Cardiac fibroblast (primary cell): ENCODE measurements at regions not wholly inside any gene's neighbourhood (a gene's known extent, or its start where the extent isn't known, plus 50 kb on each side); places are given as distances from the start of the nearest gene placed in this dataset.

Source experiments
- DNase-seq, 2 donors: peaks; one replicate each; pipeline versions ENCODE4 v3.0.0 to v3.0.0-alpha.2; 2010; ENCODE audit warnings: low read depth in 2 of 2
- H3K4me3 ChIP-seq, 2 donors: replicated peaks in 1 of 2; 1 replicate in 1 of 2; 2 replicates in 1 of 2; pipeline ENCODE4 v1.5.1; 2011; ENCODE audit warnings: low read depth in 2 of 2, low read length in 2 of 2, mild to moderate bottlenecking in 2 of 2, moderate library complexity in 1 of 2
- TF ChIP-seq, protein P1 (sequence below): IDR thresholded peaks from one replicate; pipeline ENCODE4 v1.5.1; 2011; ENCODE audit warnings: low read depth, mild to moderate bottlenecking, low read length, inconsistent platforms

- TF ChIP-seq, protein P1, sequence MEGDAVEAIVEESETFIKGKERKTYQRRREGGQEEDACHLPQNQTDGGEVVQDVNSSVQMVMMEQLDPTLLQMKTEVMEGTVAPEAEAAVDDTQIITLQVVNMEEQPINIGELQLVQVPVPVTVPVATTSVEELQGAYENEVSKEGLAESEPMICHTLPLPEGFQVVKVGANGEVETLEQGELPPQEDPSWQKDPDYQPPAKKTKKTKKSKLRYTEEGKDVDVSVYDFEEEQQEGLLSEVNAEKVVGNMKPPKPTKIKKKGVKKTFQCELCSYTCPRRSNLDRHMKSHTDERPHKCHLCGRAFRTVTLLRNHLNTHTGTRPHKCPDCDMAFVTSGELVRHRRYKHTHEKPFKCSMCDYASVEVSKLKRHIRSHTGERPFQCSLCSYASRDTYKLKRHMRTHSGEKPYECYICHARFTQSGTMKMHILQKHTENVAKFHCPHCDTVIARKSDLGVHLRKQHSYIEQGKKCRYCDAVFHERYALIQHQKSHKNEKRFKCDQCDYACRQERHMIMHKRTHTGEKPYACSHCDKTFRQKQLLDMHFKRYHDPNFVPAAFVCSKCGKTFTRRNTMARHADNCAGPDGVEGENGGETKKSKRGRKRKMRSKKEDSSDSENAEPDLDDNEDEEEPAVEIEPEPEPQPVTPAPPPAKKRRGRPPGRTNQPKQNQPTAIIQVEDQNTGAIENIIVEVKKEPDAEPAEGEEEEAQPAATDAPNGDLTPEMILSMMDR: no peak
- no peak for DNase-seq
- no peak overlapping the region for H3K4me3 ChIP-seq
Observed at GRCh38 chr2:33933203-33933602, 334.1 kb upstream of the FAM98A start.

DNA sequence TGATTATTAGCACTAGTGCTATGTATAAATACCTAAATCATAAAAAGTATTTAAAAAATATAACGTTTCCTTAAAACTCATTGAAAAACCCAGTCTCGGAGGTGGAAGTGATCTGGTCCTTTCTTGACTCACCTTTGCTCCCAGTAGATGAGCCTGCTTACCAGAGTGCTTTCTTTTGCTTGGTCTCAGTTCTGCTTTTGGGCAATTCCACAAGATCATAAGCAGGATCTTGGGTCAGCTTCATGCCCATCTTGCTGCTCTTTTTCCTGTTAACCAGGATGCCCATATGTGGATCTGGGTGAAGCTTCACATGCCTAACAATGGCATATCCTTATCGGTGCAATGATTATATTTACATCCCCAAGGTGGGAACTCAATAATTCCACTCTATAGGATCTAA, 332.1 kb upstream of the FAM98A start:
- no peak overlapping the region for H3K4me3 ChIP-seq
- no peak for DNase-seq
- TF ChIP-seq, protein P1: no peak

- H3K4me3 ChIP-seq: no peak overlapping the region
- TF ChIP-seq, protein P1: no peak
- no peak for DNase-seq
Observed at GRCh38 chr2:33929467-33929866, 330.4 kb upstream of the FAM98A start.

DNA sequence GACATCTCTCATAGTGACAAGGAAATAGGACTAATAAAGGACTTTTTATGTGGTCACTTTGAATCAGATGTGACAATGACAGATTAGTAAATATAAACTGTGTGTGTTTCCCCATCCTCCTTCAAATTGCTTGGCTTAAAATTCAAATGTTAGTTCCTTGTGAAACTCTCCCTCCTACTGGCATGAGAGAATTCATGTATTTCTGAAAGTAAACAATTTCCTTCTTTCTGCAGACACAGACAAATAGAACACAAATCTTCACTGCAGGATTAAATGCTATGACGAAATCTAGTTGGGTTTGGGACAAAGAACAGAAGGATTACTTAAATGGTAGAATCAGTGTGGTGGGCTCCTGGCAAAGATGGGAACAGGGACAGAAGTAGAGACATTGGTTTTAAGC, 328.7 kb upstream of the FAM98A start:
- no peak overlapping the region for H3K4me3 ChIP-seq
- DNase-seq: no peak
- TF ChIP-seq, protein P1: no peak

- DNase-seq: no peak
- H3K4me3 ChIP-seq: no peak overlapping the region
- TF ChIP-seq, protein P1: no peak
Observed at GRCh38 chr2:33925311-33925710, 326.2 kb upstream of the FAM98A start.

GRCh38 chr2:33924586-33925169, 325.6 kb upstream of the FAM98A start:
- TF ChIP-seq, protein P1: no peak
- DNase-seq: no peak
- H3K4me3 ChIP-seq: no peak overlapping the region

DNA sequence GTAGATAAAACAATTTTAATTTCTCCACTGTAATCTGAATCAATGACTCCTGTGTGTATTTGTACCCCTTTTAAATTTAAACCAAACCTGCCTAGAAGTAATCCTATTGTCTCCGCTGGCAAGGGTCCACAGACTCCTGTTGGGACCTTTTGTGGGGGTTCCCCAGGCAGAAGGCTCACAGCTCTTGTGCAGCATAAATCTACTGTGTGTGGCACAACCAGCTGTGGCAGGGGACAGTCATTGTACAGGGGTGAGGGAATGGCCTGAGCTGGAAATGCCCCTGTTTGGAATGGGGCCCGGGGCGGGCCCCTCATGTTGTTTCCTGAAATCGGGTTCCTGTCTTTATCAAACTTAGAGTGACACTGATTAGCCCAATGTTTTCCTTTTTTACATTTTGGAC, 318.2 kb upstream of the FAM98A start:
- DNase-seq: no peak
- no peak overlapping the region for H3K4me3 ChIP-seq
- TF ChIP-seq, protein P1: no peak
